Neural cell (in vitro differentiated cells): ENCODE measurements at regions not wholly inside any gene's neighbourhood (a gene's known extent, or its start where the extent isn't known, plus 50 kb on each side); places are given as distances from the start of the nearest gene placed in this dataset.

ENCODE experiments used
- H2AFZ ChIP-seq: fragments of 200-600, 300-800 bp; sonication (generic), shearing (Covaris generic); 2 replicates; pipeline ENCODE4 v1.6.0; 2014; ENCODE audit warnings: low read depth, mild to moderate bottlenecking, antibody characterized with exemption, low read length, moderate library complexity
- H3F3A ChIP-seq: fragments of 200-600 bp; shearing (Covaris generic); 2 replicates; pipeline ENCODE4 v1.6.1; 2016; ENCODE audit warnings: mild to moderate bottlenecking, moderate library complexity, mixed read lengths, antibody characterized with exemption, low read length; ENCODE audit not compliant: insufficient read depth, poor library complexity, severe bottlenecking
- H3K27ac ChIP-seq: fragments of 200-600, 300-800 bp; sonication (generic), shearing (Covaris generic); 2 replicates; pipeline ENCODE4 v1.5.1; 2014; ENCODE audit warnings: mild to moderate bottlenecking, low read length, moderate library complexity
- H3K27me3 ChIP-seq: fragments of 300-800, 200-600 bp; sonication (generic), shearing (Covaris generic); 2 replicates; pipeline ENCODE4 v1.6.0; 2014; ENCODE audit warnings: mild to moderate bottlenecking, low read depth, low read length, moderate library complexity; ENCODE audit not compliant: insufficient read depth
- H3K36me3 ChIP-seq: fragments of 300-800, 200-600 bp; sonication (generic), shearing (Covaris generic); 2 replicates; pipeline ENCODE4 v1.5.1; 2014; ENCODE audit warnings: mild to moderate bottlenecking, antibody characterized with exemption, low read length, moderate library complexity; ENCODE audit not compliant: insufficient read depth
- H3K4me2 ChIP-seq: fragments of 300-800, 200-600 bp; sonication (generic), shearing (Covaris generic); 2 replicates; pipeline ENCODE4 v1.6.0; 2014; ENCODE audit warnings: mild to moderate bottlenecking, low read length
- H3K4me3 ChIP-seq: fragments of 300-800, 200-600 bp; sonication (generic), shearing (Covaris generic); 2 replicates; pipeline ENCODE4 v1.5.1; 2014; ENCODE audit warnings: mild to moderate bottlenecking, low read length, moderate library complexity
- H3K79me2 ChIP-seq: fragments of 200-600 bp; shearing (Covaris generic); replicated peaks from 2 replicates; pipeline ENCODE4 v1.6.0; 2014; ENCODE audit warnings: mild to moderate bottlenecking, low read length, moderate library complexity; ENCODE audit not compliant: insufficient read depth
- H3K9ac ChIP-seq: fragments of 300-800, 200-600 bp; sonication (generic), shearing (Covaris generic); 2 replicates; pipeline ENCODE4 v1.6.1; 2016; ENCODE audit warnings: mild to moderate bottlenecking, low read length, mixed read lengths
- H3K9me2 ChIP-seq: fragments of 200-600 bp; shearing (Covaris generic); 2 replicates; pipeline ENCODE4 v1.6.1; 2016; ENCODE audit warnings: mild to moderate bottlenecking, low read length, mixed read lengths; ENCODE audit not compliant: insufficient read depth
- H3K9me3 ChIP-seq: fragments of 200-600, 300-800 bp; sonication (generic), shearing (Covaris generic); 2 replicates; pipeline ENCODE4 v1.6.1; 2016; ENCODE audit warnings: mild to moderate bottlenecking, mixed run types, low read length, moderate library complexity, mixed read lengths
- H4K20me1 ChIP-seq: fragments of 200-600 bp; shearing (Covaris generic); 2 replicates; pipeline ENCODE4 v1.6.1; 2016; ENCODE audit warnings: mild to moderate bottlenecking, mixed run types; ENCODE audit not compliant: insufficient read depth
- CTCF ChIP-seq: fragments of 450-650 bp; IDR thresholded peaks from 2 replicates; pipeline ENCODE4 v1.5.1; 2014; ENCODE audit warnings: antibody characterized with exemption, mild to moderate bottlenecking, moderate library complexity; ENCODE audit not compliant: poor library complexity, severe bottlenecking
- EP300 ChIP-seq: fragments of 450-650 bp; conservative IDR thresholded peaks from 2 replicates; pipeline ENCODE4 v1.6.1; 2014; ENCODE audit warnings: antibody characterized with exemption, mild to moderate bottlenecking, moderate library complexity; ENCODE audit not compliant: poor library complexity, severe bottlenecking
- EZH2 ChIP-seq: fragments of 200-600, 300-800 bp; shearing (Covaris generic), sonication (generic); IDR thresholded peaks from 2 replicates; pipeline ENCODE4 v1.6.1; 2014; ENCODE audit warnings: antibody characterized with exemption, low read length, borderline replicate concordance, mild to moderate bottlenecking; ENCODE audit not compliant: insufficient read depth, poor library complexity, severe bottlenecking
- MXI1 ChIP-seq: fragments of 450-650 bp; conservative IDR thresholded peaks from 2 replicates; pipeline ENCODE4 v1.6.1; 2014; ENCODE audit warnings: antibody characterized with exemption, mild to moderate bottlenecking; ENCODE audit not compliant: poor library complexity, severe bottlenecking
- POLR2AphosphoS5 ChIP-seq: IDR thresholded peaks from 2 replicates; pipeline ENCODE4 v1.6.1; 2012
- RAD21 ChIP-seq: fragments of 450-650 bp; conservative IDR thresholded peaks from 2 replicates; pipeline ENCODE4 v1.6.1; 2014; ENCODE audit warnings: antibody characterized with exemption, mild to moderate bottlenecking, moderate library complexity
- SMC3 ChIP-seq: fragments of 450-650 bp; conservative IDR thresholded peaks from 2 replicates; pipeline ENCODE4 v1.6.1; 2014; ENCODE audit warnings: antibody characterized with exemption, mild to moderate bottlenecking, moderate library complexity; ENCODE audit not compliant: poor library complexity
- TAF1 ChIP-seq: IDR thresholded peaks from 2 replicates; pipeline ENCODE4 v1.6.1; 2012; ENCODE audit warnings: low read depth
- TF ChIP-seq, protein P1 (sequence below): IDR thresholded peaks from 2 replicates; pipeline ENCODE4 v1.6.1; 2012; ENCODE audit warnings: borderline replicate concordance

DNA sequence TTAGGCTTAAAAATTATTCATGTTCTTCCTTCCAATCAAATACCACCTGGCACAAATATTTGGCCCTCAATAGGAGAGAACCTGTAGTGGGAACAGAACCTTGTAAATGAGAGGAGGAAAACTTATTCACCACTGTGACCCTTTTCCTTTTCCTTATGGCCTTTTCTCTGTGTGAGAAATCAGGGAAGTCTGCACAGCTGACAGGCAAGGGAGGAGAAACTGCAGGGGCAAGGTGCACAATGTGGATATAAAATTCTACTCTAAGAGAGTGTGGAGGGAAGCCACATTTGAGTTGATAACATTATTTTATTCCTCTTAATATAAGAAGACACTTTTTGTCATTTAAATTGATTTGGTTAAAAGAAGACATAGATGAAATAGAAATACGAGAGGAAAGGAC is 1247.0 kb upstream of the CHAC2 start:
- Histone ChIP-seq H4K20me1 (no peaks in the 10 kb centered on the region), H3K4me3 (no peak overlapping the region), H3K27ac (no peak overlapping the region), H3K4me2 (no peak overlapping the region), H2AFZ (no peak overlapping the region), H3K9me2 (no peaks in the 10 kb centered on the region), H3K27me3 (no peaks in the 10 kb centered on the region), H3K79me2 (no peaks in the 10 kb centered on the region), H3F3A (no peaks in the 10 kb centered on the region), H3K36me3 (no peaks in the 10 kb centered on the region), H3K9ac (no peak overlapping the region), H3K9me3 (no peaks in the 10 kb centered on the region)
- TF ChIP-seq POLR2AphosphoS5 (no peak), RAD21 (no peak)

GRCh38 chr2:52518678-52519077 is 1248.9 kb upstream of the CHAC2 start:
- Histone ChIP-seq H3K27me3 (no peaks in the 10 kb centered on the region), H3K9me2 (no peaks in the 10 kb centered on the region), H3K9ac (no peak overlapping the region)

More at GRCh38 chr2:52518678-52519077, 1248.9 kb upstream of the CHAC2 start:
- TF ChIP-seq, protein P1, sequence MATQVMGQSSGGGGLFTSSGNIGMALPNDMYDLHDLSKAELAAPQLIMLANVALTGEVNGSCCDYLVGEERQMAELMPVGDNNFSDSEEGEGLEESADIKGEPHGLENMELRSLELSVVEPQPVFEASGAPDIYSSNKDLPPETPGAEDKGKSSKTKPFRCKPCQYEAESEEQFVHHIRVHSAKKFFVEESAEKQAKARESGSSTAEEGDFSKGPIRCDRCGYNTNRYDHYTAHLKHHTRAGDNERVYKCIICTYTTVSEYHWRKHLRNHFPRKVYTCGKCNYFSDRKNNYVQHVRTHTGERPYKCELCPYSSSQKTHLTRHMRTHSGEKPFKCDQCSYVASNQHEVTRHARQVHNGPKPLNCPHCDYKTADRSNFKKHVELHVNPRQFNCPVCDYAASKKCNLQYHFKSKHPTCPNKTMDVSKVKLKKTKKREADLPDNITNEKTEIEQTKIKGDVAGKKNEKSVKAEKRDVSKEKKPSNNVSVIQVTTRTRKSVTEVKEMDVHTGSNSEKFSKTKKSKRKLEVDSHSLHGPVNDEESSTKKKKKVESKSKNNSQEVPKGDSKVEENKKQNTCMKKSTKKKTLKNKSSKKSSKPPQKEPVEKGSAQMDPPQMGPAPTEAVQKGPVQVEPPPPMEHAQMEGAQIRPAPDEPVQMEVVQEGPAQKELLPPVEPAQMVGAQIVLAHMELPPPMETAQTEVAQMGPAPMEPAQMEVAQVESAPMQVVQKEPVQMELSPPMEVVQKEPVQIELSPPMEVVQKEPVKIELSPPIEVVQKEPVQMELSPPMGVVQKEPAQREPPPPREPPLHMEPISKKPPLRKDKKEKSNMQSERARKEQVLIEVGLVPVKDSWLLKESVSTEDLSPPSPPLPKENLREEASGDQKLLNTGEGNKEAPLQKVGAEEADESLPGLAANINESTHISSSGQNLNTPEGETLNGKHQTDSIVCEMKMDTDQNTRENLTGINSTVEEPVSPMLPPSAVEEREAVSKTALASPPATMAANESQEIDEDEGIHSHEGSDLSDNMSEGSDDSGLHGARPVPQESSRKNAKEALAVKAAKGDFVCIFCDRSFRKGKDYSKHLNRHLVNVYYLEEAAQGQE = no peak
- TF ChIP-seq CTCF = no peak
- TF ChIP-seq SMC3 = no peak
- TF ChIP-seq RAD21 = no peak
- no peak for TF ChIP-seq TAF1
- no peak for TF ChIP-seq EZH2
- no peak for TF ChIP-seq EP300
- TF ChIP-seq MXI1 = no peak
- TF ChIP-seq POLR2AphosphoS5 = no peak
- Histone ChIP-seq H2AFZ (no peak overlapping the region), H3K4me3 (no peak overlapping the region), H3K36me3 (no peaks in the 10 kb centered on the region), H3F3A (no peaks in the 10 kb centered on the region), H3K4me2 (no peak overlapping the region), H3K9me3 (no peaks in the 10 kb centered on the region), H3K79me2 (no peaks in the 10 kb centered on the region), H3K27ac (no peak overlapping the region), H4K20me1 (no peaks in the 10 kb centered on the region)
